Posterior vena cava (tissue), 2 donors: ENCODE measurements at regions not wholly inside any gene's neighbourhood (a gene's known extent, or its start where the extent isn't known, plus 50 kb on each side); places are given as distances from the start of the nearest gene placed in this dataset.

ENCODE experiments used
- DNase-seq: peaks from one replicate; pipeline ENCODE4 v3.0.0-alpha.2; 2020; ENCODE audit warnings: low spot score
- intact Hi-C, 2 donors: fragments of 100-400 bp; cut with DNase I; formaldehyde crosslinking; loops; one replicate each; pipeline versions ENCODE4 v1.14.1 to v1.14.2; 2022 to 2023
- donor health status: DM: yes; HTN: yes; CAD: no.
- donor health status: DM: yes; HTN: yes; CAD: no.

DNA sequence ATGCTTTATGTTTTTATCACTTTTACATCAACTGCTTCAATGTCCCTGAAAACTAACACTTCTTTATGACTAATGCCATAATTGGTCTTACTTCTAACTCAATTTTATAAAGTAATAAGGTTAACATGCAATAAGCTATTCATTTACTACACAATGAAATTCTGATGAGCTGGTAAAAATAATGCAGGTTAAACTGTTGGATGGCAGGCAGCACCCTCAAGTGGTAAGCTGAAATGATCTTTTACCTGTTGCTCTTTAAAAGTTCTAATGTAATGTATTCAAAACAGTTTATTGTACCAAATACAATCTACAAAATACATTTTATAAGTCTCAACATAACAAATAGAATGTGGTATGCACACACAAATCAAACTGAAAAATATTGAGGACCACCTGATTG lies 1280.3 kb downstream of the CDH8 start:
- DNase-seq, result no peak
- intact Hi-C loops, result no loop called here

DNA sequence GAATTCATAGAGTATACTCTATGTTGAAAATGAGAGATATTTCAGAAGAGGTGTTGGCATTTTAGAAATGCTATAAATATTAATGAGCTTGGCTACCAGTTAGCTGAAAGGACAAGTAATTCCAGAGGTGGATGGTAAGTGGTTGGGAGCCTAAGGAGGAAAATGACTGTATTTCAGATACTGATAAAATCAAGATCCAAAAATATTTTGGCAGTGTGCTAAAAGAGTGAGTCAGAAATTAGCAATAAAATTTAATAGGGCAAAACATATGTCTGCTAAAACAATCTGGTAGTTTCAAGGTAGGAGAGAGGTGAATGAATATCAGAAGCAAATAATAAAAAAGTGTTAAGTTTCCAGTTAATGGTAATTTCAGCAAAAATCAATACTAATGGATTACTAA lies 1287.9 kb downstream of the CDH8 start:
- intact Hi-C loops, result no loop called here
- no peak for DNase-seq

GRCh38 chr16:60744198-60744597 lies 1292.0 kb downstream of the CDH8 start:
- intact Hi-C loops, result no loop called here
- DNase-seq, result no peak

- no peak for DNase-seq
- intact Hi-C loops, result no loop called here
Measured at GRCh38 chr16:60741810-60742209, 1294.4 kb downstream of the CDH8 start.

DNA sequence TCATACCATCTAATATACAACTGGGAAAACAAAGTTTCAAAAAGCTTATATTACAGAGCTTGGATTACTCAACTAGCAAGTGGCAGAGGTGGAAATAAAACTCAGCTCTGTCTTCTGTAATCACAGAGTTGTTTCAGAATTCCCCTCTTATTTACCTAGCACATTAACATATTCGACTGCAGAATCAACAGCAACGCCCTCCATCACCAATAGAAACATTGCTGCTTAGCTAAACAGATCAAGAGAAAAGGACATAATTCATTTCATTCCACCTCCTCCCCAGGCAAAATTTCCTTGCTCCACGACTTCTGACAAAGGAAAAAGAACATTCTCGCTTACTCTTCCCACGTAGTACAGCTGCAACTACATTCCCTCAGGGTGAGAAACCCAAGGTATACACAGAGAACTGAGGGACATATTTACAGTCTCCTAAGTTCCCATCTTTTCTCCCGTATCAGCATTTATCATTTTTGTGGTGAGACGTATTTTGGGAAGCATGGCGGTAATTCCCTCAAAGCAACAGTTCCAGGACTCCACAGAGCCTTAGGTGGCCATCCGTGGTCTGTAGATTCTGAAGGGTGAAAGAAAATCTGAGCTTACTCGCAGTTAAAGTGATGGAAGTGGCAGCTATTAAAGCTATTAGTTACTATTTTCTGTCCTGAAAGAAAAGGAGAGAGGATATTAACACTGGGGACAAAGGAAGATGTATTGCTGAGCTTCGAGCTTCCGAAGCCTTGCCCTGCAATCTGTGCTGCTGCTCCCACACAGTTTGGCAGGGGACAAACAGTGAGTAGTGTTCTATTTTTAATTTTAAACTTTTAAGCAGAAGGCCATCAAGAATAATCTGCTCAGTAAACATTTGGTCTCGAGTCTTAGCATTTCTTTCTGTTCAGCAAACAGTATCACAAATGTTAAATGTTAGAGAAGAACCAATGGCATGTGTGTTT lies 1296.2 kb downstream of the CDH8 start:
- intact Hi-C loops, result no loop called here
- no peak for DNase-seq

DNA sequence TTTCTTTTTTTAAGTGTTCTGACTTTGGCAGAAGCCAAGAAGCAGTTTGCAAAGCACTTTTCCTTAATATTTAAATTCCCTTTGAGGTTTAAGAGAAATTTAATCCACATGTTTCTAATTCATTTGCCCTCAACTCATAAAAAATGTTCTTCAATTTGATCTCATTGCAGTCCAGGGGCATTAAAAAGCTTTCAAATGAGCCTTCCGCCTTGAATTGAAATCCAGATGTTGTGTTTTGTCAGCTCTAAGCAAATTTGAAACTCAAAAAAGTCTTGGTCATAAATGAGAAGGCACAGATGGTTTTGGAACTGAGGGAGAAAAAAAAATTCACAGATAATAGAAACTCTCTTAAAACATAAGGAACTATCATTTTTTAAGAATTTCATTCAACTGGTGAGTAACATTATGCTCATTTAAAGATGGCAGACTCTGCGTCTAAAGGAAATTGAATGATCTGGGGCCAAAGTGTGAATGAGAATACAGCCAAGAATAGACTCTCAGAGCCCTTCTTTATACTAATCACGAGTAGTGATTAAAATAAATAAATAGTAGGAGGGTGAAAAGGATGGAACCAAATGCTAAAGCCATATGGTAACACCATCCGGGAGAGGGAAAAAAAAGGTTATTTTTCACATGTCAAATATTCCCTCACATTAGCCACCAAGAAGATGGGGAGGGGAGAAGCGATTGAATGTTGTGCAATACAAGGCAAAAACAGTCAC lies 1304.7 kb downstream of the CDH8 start:
- DNase-seq, result no peak
- intact Hi-C loops, result no loop called here

DNA sequence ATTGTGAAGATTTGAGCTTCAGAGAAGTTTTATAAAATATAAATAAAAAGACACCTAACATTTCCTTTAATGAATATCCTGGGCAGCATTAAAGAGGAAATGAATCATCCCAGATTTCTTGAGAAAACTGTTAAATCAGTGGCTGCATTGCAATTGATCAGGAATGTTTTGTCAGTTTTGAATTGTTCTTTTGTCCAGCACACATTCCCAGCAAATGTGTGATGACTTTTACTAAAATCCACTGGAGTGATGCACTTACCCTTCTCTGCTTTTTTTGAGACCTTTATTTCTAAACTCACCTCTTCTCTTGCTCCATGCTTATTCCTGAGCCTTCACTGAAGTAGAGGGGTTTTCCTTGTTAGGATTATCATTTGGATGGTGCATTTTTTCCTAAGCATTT lies 1307.2 kb downstream of the CDH8 start:
- DNase-seq, result no peak
- intact Hi-C loops, result no loop called here

DNA sequence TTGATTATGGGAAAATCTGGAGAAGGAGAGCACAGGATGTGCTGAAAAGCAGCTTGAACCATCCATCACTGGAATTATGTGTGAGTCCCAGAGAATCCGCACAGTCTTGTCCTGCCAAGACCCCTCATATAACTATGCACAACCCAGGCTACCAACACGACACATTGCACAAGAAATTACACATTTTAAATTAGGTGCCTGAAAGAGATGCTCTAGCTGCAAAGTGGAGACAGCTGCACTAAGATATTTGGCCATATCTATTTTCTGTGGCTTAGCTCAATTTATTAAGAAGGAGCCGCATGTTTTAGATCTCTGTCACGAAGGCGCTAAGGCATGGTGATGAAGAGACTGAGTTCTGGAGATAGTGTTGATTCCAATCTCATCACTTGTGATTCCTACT lies 1308.4 kb downstream of the CDH8 start:
- no peak for DNase-seq
- intact Hi-C loops, result no loop called here

DNA sequence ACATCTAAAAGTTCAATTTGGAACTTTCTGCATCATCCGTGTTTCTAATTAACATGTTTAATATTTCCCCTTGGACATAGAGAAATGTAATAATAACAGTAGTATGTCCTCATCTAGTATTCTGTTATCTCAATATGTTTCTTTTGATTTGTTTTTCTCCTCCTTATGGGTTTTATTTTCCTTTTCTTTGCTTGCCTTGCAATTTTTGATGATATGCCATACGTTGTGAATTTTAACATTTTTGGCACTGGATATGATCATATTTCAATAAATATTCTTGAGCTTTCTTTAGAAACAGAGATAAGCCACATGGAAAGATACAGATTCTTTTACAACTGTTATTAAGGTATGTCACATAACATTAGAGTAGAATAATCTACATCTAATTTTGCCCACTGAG lies 1316.2 kb downstream of the CDH8 start:
- intact Hi-C loops, result no loop called here
- no peak for DNase-seq

DNA sequence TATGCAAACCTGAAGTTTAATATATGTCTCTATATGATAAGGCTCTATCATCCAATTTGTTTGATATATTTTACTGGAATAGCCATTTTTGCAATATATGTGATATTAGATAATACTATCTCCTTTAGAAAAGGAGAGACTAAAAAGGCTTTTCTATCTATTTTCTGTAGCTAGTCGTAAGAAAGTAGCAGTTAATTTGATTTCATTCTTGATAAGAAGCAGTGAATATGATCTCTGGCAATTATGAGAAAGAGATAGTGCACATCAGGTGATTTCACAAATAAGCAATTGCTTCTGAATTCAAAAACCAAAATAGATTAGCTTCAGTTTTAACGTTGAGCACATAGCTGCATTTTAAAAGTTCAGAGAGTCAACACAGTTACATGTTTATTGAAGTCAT lies 1318.4 kb downstream of the CDH8 start:
- intact Hi-C loops, result no loop called here
- DNase-seq, result no peak

DNA sequence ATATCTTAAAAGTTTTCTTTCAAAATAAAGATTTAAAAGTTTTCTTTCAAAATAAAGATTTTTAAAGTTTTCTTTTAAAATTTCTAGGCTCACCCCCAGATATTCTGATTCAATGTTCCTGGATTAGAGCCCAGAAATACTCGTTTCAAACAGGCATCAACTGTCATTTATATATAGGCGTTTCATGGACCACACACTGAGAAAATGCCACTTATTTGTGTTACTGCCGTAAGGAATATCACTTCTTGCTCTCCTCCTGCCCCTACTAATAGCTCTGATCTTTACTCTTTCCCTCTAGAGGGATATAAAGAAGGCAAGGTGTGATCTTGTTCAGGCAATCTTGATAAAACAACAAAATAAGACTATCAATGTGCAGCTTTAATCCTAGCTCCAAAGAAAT lies 1324.1 kb downstream of the CDH8 start:
- no peak for DNase-seq
- intact Hi-C loops, result no loop called here

GRCh38 chr16:60704726-60705125 lies 1331.5 kb downstream of the CDH8 start:
- intact Hi-C loops, result no loop called here
- DNase-seq, result no peak

DNA sequence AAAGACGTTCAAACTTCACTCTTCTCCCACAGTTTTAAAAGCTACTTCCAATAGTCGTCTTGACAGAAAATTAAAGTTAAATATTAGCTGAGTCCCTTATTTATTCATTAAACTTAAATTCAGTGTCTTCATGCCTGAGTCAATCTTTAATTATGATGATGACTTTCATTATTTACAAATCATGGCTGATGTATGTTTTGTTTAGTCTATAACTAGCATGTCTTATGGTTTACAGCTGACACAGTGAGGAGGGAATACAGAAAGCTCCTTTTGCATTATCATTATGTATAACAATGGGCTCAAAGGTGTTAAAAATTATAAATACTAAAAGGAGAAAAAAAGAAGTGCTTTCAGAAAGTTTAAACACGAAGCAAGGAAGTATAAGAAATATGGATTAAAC lies 1333.1 kb downstream of the CDH8 start:
- intact Hi-C loops, result no loop called here

DNA sequence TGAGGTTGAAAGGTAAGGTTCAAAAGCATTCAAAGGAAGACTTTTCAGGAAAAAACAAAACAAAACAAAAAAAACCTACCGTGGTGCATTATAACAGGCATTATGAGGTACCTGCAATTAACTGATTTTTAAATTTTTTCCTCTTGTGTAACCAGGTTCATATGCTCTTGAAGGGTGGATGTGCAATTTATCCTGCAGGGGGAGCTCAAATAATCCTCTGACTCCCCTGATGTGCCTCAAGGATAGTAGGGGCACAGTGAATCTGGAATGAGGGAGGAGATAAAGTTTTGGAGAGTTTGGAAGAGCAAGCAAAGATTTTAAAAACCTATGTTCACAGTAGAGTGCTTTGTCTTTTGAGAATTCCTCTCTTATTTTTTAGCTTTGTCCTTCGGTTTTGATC lies 1349.4 kb downstream of the CDH8 start:
- intact Hi-C loops, result no loop called here
- no peak for DNase-seq

More for the DNA sequence above, 1333.1 kb downstream of the CDH8 start:
- no peak for DNase-seq

- intact Hi-C loops, result no loop called here
Measured at GRCh38 chr16:60684002-60684401, 1352.2 kb downstream of the CDH8 start.

GRCh38 chr16:60682219-60682618 lies 1354.0 kb downstream of the CDH8 start:
- intact Hi-C loops, result no loop called here
- DNase-seq, result no peak

More at GRCh38 chr16:60684002-60684401, 1352.2 kb downstream of the CDH8 start:
- DNase-seq, result no peak

DNA sequence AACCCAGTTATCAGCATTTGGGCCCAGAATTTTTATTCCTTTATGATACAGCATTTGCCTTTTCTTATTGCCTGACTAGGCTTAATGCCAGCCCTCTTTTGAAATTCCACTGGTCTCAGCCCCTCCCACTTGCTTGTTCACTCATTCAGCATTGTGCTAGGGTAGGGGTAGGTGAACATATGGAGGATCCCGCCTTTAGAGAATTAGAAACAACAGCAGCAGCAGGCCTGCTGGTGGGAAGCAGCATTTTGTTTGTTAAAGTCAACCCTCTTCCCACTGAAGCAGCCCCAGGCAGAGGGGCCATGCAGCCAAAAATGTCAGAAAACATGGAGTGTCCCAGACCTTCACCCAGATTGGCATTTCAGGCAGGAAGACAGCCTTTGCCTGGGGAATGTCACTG lies 1355.2 kb downstream of the CDH8 start:
- DNase-seq, result no peak
- intact Hi-C loops, result no loop called here

- no peak for DNase-seq
- intact Hi-C loops, result no loop called here
Measured at GRCh38 chr16:60675022-60675421, 1361.2 kb downstream of the CDH8 start.

DNA sequence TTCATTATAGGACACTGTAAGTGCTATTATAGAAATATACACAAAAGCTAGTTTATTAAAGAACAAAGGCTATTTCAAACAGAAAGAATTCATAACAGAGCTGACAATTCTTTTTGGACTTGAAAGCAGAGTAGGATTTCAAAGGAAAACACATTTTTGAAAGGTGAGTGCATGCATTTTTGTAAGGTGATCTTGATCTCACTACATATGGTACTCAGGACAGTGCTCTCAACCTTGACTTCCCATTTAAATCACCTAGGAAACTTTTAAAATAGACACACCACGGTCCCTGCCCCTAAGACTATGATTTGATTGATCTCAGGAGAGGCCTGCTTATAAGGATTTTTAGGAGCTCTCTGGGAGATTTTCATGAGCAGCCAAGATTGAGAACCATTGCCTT lies 1362.0 kb downstream of the CDH8 start:
- no peak for DNase-seq
- intact Hi-C loops, result no loop called here

- DNase-seq, result no peak
- intact Hi-C loops, result no loop called here
Measured at GRCh38 chr16:60655514-60656153, 1380.6 kb downstream of the CDH8 start.
